ENCODE measurements at regions not wholly inside any gene's neighbourhood (a gene's known extent, or its start where the extent isn't known, plus 50 kb on each side); places are given as distances from the start of the nearest gene placed in this dataset.

DNA sequence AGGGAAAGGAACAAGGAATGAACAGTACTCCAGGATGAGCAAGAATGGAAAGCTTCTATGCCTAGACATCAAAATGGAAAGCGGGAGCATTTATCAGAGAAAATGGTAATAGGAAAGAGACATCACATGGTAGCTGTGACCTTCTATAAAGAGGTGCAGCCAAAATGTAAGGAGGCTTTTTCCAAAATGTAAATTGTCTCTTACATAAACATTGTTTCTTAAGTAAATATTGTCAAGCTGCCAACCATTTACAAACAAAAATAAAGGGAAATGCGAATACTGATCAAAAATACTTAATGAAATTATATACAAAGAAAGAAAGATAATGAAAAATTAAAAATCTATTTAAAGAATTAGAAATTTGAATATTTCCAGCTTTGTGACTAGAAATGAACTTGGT lies 55.0 kb upstream of the RASGEF1B start:
- FAIRE-seq = no peak

DNA sequence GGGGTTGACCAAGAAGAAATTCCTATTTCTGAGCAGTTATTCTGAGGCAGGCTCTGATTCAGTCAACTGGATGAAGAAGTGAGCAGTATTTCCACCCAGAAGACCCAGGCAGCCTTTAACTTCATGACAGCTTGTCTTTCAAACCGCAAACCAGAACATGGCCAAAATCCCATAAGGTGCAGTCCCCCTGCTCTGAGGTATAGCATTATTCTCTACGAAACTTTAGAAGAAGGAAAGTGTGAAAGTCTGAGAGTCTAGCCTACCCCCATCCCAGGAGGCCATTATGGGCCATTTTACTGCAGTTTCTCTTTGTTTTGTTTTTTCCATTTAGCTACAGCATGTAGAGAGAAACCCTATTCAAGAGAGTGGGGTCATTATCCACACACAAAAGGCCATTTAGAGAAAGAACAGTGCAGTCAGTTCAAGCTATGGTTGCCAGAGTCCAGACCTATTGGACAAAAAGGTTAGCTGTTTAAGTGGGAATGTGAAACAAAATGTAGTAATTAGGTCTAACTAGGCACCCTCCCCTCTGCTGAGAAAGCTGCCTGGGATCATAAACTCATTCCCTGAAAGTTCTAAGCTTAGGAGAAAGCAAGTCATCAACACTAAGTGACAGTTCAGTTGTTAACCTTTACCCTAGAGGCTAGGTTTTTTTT lies 52.1 kb upstream of the RASGEF1B start:
- FAIRE-seq = peak; percentile 49

DNA sequence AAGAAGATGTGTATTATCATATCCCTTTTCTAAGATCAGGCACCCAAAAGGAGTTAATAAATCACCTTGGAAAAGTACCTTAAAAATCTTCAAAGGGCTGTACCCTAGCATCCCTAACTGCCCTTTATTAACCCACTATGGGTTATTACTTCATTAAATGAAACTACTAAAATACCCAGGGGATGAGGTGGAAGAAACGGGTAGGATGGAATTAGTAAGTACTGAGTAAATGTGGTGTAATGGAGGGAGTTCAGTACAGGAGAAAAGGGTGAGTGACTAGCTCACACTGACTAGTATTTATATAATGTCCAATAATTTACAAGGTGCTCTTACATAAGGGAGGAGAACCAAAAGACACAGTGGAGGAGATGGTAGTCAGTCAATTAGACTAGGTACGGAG lies 51.0 kb upstream of the RASGEF1B start:
- FAIRE-seq = no peak

DNA sequence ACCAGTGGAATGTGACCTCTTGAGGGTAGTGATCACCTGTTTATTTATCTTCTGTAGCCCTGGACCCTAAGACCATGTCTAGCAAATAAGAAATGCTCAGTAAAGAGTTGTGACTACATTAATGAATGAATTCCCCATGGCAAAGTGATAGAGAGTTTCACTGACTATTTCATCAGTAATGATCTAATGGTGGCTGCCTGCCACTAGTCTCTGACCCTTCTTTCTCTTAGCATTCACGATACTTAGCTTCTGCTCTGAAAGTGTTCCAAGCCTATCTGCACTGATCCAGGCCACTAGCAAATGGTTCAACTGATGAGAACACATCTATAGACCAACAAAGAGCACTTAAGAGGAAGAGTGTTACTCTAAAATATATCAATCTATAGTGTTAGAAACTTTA lies 50.0 kb upstream of the RASGEF1B start:
- FAIRE-seq = no peak

All from colon (tissue), 2 donors.